Transverse colon (tissue), 4 donors: ENCODE measurements at regions not wholly inside any gene's neighbourhood (a gene's known extent, or its start where the extent isn't known, plus 50 kb on each side); places are given as distances from the start of the nearest gene placed in this dataset.

Source experiments
- CTCF ChIP-seq, 5 experiments: fragments of 200-600 bp in 3 of 5; fragments of 450-650 bp in 2 of 5; sonication (generic) in 3 of 5; IDR thresholded peaks; 1 replicate in 2 of 5; 2 replicates in 3 of 5; pipeline ENCODE4 v1.5.1; 2016 to 2017; ENCODE audit warnings: antibody characterized with exemption in 5 of 5, inconsistent platforms in 3 of 5, mild to moderate bottlenecking in 2 of 5, moderate library complexity in 1 of 5
- EP300 ChIP-seq: sonication (generic); formaldehyde crosslinking; IDR thresholded peaks from one replicate; pipeline ENCODE4 v1.6.1; 2017; ENCODE audit warnings: antibody characterized with exemption, low read depth
- POLR2A ChIP-seq: fragments of 450-650 bp; IDR thresholded peaks from one replicate; pipeline ENCODE4 v1.6.1; 2016; ENCODE audit warnings: antibody characterized with exemption, mild to moderate bottlenecking, moderate library complexity
- POLR2AphosphoS5 ChIP-seq, 3 donors: sonication (generic); formaldehyde crosslinking; IDR thresholded peaks; one replicate each; pipeline ENCODE4 v1.6.1; 2016; ENCODE audit warnings: antibody characterized with exemption in 3 of 3

GRCh38 chr4:153934688-153935017 is 145.8 kb upstream of the SFRP2 start:
- TF ChIP-seq POLR2A (no peak), CTCF (IDR thresholded peaks at IDR 0.05) (no peak), POLR2AphosphoS5 (IDR thresholded peaks at IDR 0.05) (no peak), EP300 (no peak)
